Duodenal mucosa (tissue), 2 donors: ENCODE measurements at regions not wholly inside any gene's neighbourhood (a gene's known extent, or its start where the extent isn't known, plus 50 kb on each side); places are given as distances from the start of the nearest gene placed in this dataset.

ENCODE experiments used
- H3K27ac ChIP-seq: one replicate; pipeline ENCODE4 v1.7.0; 2013; ENCODE audit warnings: low read depth, low read length
- H3K27me3 ChIP-seq, 2 donors: one replicate each; pipeline ENCODE4 v1.7.0; 2013; ENCODE audit warnings: low read length in 2 of 2, control low read depth in 1 of 2; ENCODE audit not compliant: insufficient read depth in 2 of 2, control insufficient read depth in 1 of 2
- H3K36me3 ChIP-seq, 2 donors: one replicate each; pipeline ENCODE4 v1.7.0; 2013; ENCODE audit warnings: low read length in 2 of 2, control low read depth in 1 of 2; ENCODE audit not compliant: insufficient read depth in 2 of 2, control insufficient read depth in 1 of 2
- H3K4me1 ChIP-seq, 2 donors: one replicate each; pipeline ENCODE4 v1.7.0; 2013; ENCODE audit warnings: low read length in 2 of 2, control low read depth in 1 of 2; ENCODE audit not compliant: insufficient read depth in 2 of 2, control insufficient read depth in 1 of 2
- H3K4me3 ChIP-seq, 2 donors: one replicate each; pipeline ENCODE4 v1.7.0; 2013; ENCODE audit warnings: low read length in 2 of 2, low read depth in 1 of 2
- H3K9ac ChIP-seq, 2 donors: one replicate each; pipeline ENCODE4 v1.7.0; 2013; ENCODE audit warnings: low read length in 2 of 2, low read depth in 1 of 2
- H3K9me3 ChIP-seq, 2 donors: one replicate each; pipeline ENCODE4 v1.7.0; 2013; ENCODE audit warnings: low read length in 2 of 2, control low read depth in 1 of 2; ENCODE audit not compliant: control insufficient read depth in 1 of 2

DNA sequence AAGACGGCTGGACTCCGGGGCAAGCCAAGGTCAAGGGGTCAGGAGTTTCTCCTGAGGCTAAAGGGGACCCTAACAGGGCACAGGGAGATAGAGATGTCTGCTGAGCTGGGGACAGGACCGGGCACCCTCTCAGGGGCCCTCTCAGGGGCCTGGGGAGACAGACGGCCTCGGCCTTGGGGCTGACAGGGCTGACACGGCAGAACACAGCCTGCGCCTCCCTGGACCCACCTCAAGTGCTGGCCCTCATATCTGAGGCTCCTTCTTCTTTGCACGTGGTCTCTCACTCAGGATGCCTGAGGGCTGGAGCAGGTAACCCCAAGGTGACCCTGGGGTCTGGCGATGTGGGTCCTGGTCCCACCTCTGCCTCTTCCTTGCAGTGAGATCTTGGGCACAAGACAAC lies 186.9 kb upstream of the TNRC6C start:
- no peaks in the 10 kb centered on the region for H3K36me3 ChIP-seq
- peaks cover 15 to 22% of the 10 kb centered on the region in 2 donors for H3K27me3 ChIP-seq
- H3K27ac ChIP-seq: no peak overlapping the region
- no peak overlapping the region for H3K4me3 ChIP-seq
- no peaks in the 10 kb centered on the region for H3K9me3 ChIP-seq
- H3K9ac ChIP-seq: no peak overlapping the region
- H3K4me1 ChIP-seq: no peaks in the 10 kb centered on the region

GRCh38 chr17:77771998-77772397 lies 186.5 kb upstream of the TNRC6C start:
- Histone ChIP-seq H3K27me3 (peaks cover 15 to 22% of the 10 kb centered on the region in 2 donors), H3K4me1 (no peaks in the 10 kb centered on the region), H3K9ac (no peak overlapping the region), H3K9me3 (no peaks in the 10 kb centered on the region), H3K4me3 (no peak overlapping the region), H3K36me3 (no peaks in the 10 kb centered on the region), H3K27ac (no peak overlapping the region)

DNA sequence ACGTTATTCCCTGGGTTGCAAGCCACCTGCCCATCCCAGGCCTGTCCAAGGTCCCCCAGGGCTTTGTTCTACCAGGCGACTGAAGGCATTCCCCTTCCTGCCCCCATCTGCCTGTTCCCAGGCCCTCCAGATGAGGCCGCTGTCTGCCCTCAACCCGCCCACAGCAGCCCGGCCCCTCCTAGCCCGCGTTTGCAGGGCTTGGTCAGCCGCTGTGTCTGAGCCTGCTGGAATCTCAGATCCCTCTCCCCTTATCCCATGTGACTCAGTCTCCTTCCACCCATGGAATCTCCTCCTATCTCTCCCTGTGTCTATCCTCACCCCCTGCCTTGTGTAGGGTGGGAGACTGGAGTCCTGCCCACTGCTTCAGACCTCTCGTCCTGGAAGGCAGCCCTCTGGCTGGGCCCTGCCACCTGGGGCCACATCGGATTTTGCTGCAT lies 186.0 kb upstream of the TNRC6C start:
- no peak overlapping the region for H3K9ac ChIP-seq
- no peak overlapping the region for H3K27ac ChIP-seq
- H3K36me3 ChIP-seq: no peaks in the 10 kb centered on the region
- no peak overlapping the region for H3K4me3 ChIP-seq
- H3K9me3 ChIP-seq: no peaks in the 10 kb centered on the region
- H3K27me3 ChIP-seq: peaks cover 15 to 22% of the 10 kb centered on the region in 2 donors
- no peaks in the 10 kb centered on the region for H3K4me1 ChIP-seq

- H3K9ac ChIP-seq: no peak overlapping the region
- peaks cover 15 to 21% of the 10 kb centered on the region in 2 donors for H3K27me3 ChIP-seq
- no peaks in the 10 kb centered on the region for H3K36me3 ChIP-seq
- no peak overlapping the region for H3K27ac ChIP-seq
- H3K4me3 ChIP-seq: no peak overlapping the region
- H3K4me1 ChIP-seq: no peaks in the 10 kb centered on the region
- no peaks in the 10 kb centered on the region for H3K9me3 ChIP-seq
Measured at GRCh38 chr17:77772899-77773358, 185.6 kb upstream of the TNRC6C start.

DNA sequence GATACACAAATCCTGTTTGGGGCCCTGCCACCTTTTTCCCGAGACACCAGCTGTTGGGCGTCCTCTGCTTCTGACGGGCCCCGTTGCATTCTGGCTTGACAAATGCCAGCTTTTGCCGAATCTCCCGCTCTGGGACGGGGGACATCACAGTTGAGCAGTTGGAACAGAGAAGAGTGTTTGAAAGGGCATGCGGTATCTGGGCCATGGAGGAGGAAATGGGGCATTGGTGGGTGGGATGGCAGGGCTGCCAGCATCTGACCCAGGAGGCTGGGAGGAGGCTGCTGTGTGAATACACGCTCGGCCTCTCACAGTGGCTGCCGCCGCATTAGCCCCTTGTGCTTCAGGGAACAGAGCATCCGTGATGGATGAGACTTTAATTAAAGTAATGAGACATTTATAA lies 184.3 kb upstream of the TNRC6C start:
- Histone ChIP-seq H3K9me3 (no peaks in the 10 kb centered on the region), H3K36me3 (no peaks in the 10 kb centered on the region), H3K27ac (no peak overlapping the region), H3K27me3 (peaks cover 8 to 10% of the 10 kb centered on the region in 2 donors), H3K9ac (no peak overlapping the region), H3K4me3 (no peak overlapping the region), H3K4me1 (no peaks in the 10 kb centered on the region)

DNA sequence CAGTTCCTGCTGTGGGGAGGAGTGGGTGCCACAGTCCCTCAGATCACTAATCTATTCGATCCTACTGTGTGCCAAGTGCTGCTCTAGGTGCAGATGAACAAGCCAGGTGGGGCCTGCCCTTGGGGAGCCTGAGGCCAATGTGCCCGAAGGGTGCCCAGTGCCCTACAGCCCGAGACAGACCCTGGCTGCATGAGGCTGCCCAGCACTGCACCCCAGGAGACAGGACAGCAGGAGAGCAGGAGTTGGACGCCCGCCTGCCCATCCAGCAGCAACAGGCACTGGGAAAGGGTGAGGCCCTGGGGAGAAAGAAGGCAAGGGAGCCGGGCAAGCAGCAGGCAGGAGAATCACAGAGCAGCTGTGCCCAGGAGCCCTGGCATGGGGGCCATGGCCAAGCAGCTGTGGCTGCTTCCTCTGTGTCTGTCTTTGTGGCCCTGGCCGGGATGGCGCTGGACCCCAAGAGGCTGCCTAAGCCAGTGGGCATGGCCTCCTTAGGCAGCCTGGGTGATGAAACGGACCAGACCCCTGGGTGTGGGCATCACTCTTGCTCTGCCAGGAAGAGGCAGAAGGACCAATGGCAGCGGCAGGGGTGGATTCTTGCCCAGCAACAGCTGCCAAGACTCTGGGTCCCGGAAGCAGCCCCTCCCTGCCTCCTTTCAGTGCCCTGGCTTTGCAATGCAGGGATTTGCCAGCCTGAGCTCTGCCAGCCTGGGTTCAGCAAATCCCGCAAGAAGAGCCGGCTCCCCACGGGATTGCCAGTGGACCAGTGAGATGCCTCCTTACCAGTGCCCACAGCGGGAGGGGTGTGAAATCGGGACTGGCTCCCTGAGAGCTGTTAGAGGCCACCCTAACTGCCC lies 179.6 kb upstream of the TNRC6C start:
- Histone ChIP-seq H3K9ac (no peak overlapping the region), H3K4me3 (no peak overlapping the region), H3K27ac (no peak overlapping the region), H3K27me3 (peaks cover 0 to 7% of the 10 kb centered on the region in 2 donors), H3K9me3 (no peaks in the 10 kb centered on the region), H3K4me1 (no peaks in the 10 kb centered on the region), H3K36me3 (no peaks in the 10 kb centered on the region)

DNA sequence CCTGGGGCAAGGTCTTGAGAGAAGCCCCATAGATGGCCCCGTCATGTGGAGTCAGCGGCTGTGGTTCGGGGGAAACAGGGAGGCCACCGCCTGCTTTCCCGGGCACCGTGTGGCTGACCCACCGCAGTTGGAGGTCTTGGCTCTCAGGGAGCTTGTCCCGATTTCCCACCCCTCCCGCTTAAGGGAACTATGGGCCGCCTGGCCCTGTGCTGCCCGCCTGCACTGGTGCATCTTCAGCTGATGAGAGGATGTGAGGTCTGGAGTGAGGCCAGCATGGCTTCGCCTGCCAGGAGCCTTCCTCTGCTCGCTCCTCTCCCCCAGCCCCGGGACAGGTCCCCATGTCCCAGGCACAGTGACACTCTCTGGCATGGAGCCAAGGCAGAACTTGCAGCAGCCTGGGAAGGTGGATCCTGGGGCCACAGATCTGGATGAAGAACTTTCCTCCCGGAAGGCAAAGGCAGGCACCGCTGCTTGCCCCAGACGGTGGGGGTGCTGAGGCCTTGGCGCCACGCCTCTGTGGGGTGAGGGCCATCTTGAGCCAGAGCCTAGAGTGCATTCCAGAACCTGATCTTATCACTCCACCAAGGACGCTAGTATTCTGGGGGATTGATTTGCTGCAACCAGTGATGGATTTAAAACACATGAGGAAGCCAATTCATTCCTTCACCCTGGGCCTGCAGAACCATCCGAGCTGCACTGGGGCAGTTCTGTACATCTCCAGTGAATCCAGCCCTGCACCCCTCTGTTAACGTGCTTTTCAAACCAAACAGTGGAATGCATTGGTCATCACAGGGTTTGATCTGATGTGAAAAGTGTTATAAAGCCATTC lies 178.6 kb upstream of the TNRC6C start:
- H3K27ac ChIP-seq: no peak overlapping the region

GRCh38 chr17:77781536-77781935 lies 177.0 kb upstream of the TNRC6C start:
- H3K36me3 ChIP-seq: no peaks in the 10 kb centered on the region
- H3K9me3 ChIP-seq: no peaks in the 10 kb centered on the region
- no peak overlapping the region for H3K9ac ChIP-seq
- H3K4me3 ChIP-seq: no peak overlapping the region
- peaks cover 0 to 8% of the 10 kb centered on the region in 2 donors for H3K27me3 ChIP-seq
- no peaks in the 10 kb centered on the region for H3K4me1 ChIP-seq
- H3K27ac ChIP-seq: no peak overlapping the region

More for the DNA sequence above, 178.6 kb upstream of the TNRC6C start:
- H3K9ac ChIP-seq: no peak overlapping the region
- H3K4me1 ChIP-seq: no peaks in the 10 kb centered on the region
- no peaks in the 10 kb centered on the region for H3K36me3 ChIP-seq
- H3K27me3 ChIP-seq: peaks cover 0 to 8% of the 10 kb centered on the region in 2 donors
- H3K4me3 ChIP-seq: no peak overlapping the region
- H3K9me3 ChIP-seq: no peaks in the 10 kb centered on the region

DNA sequence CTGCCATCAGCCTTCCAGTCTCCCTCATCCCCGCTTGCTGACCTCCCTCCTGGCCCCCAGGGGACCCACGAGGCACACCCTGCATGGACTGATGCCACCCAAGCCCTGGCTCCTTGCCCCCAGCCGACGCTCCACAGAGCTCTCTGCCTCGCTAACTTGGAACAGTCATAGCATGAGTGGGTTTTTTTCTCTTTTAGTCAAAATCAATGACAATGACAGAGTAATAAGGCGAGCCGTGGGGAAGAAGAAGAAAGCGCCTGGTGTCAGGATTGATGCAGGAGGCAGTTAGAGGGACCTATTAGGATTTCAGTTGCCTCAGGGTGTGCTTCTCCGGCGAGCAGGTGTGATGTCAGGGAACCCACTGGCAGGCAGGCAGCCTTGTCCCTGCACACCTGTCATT lies 176.3 kb upstream of the TNRC6C start:
- H3K36me3 ChIP-seq: no peaks in the 10 kb centered on the region
- no peak overlapping the region for H3K4me3 ChIP-seq
- no peak overlapping the region for H3K9ac ChIP-seq
- no peak overlapping the region for H3K27ac ChIP-seq
- H3K27me3 ChIP-seq: peaks cover under 1 to 12% of the 10 kb centered on the region in 2 donors
- no peaks in the 10 kb centered on the region for H3K4me1 ChIP-seq
- no peaks in the 10 kb centered on the region for H3K9me3 ChIP-seq

DNA sequence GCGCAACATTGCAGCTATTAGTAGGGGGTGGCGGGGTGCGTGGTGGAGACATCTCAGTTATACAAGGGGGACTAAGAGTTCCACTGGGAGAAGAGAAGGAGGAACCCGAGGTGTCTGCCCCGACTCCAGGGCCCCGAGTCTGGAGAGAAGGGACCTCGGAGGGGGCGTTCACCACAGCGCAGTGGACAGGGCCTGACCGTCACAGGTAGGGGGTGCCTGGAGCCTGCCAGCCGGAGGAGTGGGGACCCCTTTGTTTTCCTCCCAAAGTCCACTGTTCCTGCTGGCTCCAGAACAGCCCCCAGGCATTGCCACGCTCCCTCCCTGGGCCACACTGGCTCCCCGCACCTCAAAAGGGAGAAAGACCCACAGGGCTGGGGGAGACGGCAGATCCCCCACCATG lies 175.9 kb upstream of the TNRC6C start:
- Histone ChIP-seq H3K36me3 (no peaks in the 10 kb centered on the region), H3K9me3 (no peaks in the 10 kb centered on the region), H3K9ac (no peak overlapping the region), H3K27me3 (peaks cover 4 to 12% of the 10 kb centered on the region in 2 donors), H3K27ac (no peak overlapping the region), H3K4me1 (no peaks in the 10 kb centered on the region), H3K4me3 (no peak overlapping the region)
